ENCODE measurements at regions not wholly inside any gene's neighbourhood (a gene's known extent, or its start where the extent isn't known, plus 50 kb on each side); places are given as distances from the start of the nearest gene placed in this dataset.

DNA sequence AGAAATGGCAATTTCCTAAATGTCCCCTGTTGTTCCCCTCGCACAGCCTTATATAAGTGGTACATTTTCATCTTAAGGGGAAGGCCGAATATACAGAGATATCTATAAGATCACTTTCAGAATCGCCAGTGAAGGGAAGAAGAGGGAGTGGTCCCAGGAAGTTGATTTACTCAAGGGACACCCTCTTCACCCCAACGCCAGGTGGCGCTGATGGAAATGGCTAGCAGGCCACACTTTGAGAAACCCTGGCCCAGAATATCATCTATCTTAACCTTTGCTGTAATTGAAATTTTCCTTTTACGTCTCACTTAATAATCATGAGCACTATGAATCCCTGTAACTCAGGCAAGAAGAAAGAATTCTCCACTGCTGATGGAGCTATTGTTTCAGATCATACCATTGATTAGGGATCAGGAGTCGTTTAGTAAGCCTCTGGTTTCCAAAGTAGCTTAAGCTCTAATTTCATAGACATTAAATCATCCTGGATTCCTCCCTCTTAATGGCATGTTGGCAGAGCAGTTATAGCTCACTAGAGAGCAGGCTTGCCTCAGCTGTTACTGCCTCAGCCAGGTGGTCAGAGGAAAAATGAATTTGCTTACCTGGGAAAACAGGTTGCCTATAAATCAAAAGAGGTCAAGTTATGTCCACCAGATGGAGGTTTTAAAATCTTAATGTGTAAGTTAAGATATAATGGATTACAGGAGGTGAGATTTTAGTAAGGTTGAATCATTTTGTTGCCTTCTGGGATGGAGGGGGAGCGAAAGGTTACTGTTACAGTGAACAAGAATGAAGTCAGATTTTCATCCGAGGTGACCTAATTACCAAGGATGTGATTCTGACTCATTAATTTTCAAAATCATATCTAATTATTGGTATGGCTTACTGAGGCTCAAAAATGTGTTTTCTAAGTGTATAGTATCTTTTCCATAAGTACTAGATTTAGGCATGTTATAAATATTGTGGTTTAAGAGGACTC lies 941.2 kb upstream of the TENM3 start:
- DNase-seq (ENCODE audit: low spot score), result peak; percentile 43
- no peaks in the 10 kb centered on the region for H3K27me3 ChIP-seq (ENCODE audit: insufficient read depth, poor library complexity, severe bottlenecking)
- no peak overlapping the region for H3K27ac ChIP-seq (ENCODE audit: poor library complexity, severe bottlenecking)
- H3K4me3 ChIP-seq (ENCODE audit: severe bottlenecking), result no peak overlapping the region
- no peaks in the 10 kb centered on the region for H3K9me3 ChIP-seq (ENCODE audit: severe bottlenecking)
- TF ChIP-seq, protein P1, sequence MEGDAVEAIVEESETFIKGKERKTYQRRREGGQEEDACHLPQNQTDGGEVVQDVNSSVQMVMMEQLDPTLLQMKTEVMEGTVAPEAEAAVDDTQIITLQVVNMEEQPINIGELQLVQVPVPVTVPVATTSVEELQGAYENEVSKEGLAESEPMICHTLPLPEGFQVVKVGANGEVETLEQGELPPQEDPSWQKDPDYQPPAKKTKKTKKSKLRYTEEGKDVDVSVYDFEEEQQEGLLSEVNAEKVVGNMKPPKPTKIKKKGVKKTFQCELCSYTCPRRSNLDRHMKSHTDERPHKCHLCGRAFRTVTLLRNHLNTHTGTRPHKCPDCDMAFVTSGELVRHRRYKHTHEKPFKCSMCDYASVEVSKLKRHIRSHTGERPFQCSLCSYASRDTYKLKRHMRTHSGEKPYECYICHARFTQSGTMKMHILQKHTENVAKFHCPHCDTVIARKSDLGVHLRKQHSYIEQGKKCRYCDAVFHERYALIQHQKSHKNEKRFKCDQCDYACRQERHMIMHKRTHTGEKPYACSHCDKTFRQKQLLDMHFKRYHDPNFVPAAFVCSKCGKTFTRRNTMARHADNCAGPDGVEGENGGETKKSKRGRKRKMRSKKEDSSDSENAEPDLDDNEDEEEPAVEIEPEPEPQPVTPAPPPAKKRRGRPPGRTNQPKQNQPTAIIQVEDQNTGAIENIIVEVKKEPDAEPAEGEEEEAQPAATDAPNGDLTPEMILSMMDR (IDR thresholded peaks at IDR 0.05; ENCODE audit: poor library complexity, severe bottlenecking), result peak; percentile 74
- ATAC-seq (ENCODE audit: low read depth), result peak; percentile 70
- no peaks in the 10 kb centered on the region for H3K4me1 ChIP-seq (ENCODE audit: insufficient read depth, poor library complexity, severe bottlenecking)
- H3K36me3 ChIP-seq (ENCODE audit: low read depth), result no peaks in the 10 kb centered on the region

DNA sequence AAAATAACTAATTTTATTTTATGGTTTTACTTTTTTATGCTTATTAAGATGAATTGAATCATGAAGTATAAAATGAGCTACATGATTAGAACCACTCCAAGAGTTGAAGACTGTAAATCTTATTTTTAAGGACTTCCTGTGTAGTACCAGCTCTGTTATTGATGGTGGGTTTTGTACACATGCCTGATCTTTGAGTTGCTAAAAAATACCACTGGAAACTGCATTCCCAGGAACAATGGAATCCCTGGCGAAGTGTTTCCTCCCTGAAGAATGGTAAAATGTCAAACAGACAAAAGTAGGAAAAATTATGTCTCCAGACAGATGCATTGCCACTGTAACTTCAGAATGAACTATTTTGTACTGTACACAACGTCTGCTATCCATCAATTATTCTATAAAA lies 935.4 kb upstream of the TENM3 start:
- ATAC-seq (ENCODE audit: low read depth) (no peak), DNase-seq (ENCODE audit: low spot score) (no peak)
- Histone ChIP-seq H3K27me3 (ENCODE audit: insufficient read depth, poor library complexity, severe bottlenecking) (no peaks in the 10 kb centered on the region), H3K27ac (ENCODE audit: poor library complexity, severe bottlenecking) (no peak overlapping the region), H3K9me3 (ENCODE audit: severe bottlenecking) (no peaks in the 10 kb centered on the region), H3K36me3 (ENCODE audit: low read depth) (no peaks in the 10 kb centered on the region), H3K4me1 (ENCODE audit: insufficient read depth, poor library complexity, severe bottlenecking) (no peaks in the 10 kb centered on the region), H3K4me3 (ENCODE audit: severe bottlenecking) (no peak overlapping the region)
- TF ChIP-seq, protein P1 (IDR thresholded peaks at IDR 0.05; ENCODE audit: poor library complexity, severe bottlenecking), result no peak

DNA sequence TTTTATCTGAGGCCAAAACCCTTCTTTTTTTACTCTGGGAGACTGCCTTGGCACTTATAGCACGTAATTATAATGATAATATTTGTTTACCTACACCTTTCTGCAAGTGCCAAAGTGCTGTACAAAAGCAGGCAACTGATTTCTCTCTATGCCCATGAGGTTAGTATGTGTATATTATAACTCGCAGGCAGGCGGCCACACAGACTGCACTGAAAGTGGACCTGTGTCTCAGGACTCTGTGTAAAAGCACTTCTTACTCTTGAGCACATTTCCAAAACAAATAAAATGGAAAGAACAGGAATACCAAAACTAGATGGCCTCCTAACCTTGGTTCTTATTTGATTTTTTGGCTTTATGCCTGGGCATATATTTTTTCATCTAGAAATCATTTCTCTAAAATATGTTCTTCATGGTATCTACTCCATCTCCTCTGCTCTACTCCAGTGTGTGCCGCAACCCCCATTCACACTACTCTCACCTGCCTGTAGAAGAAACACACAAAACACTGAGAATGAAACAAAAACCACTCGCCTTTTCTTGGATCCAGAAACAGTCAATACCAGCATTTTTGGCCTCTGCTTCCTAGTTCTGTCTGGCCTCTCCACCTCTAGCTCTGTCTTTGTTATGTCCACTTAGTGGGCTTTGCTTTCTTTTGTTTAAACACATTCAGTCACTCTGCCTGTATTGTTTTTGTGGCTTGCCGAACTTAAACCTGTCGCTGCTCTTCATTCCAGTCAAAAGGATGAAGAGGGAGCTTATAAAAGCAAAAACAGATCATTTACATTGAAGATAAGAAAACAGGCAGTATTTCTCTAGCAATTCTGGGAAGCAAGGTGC lies 934.5 kb upstream of the TENM3 start:
- no peak overlapping the region for H3K27ac ChIP-seq (ENCODE audit: poor library complexity, severe bottlenecking)
- DNase-seq (ENCODE audit: low spot score) (no peak), ATAC-seq (ENCODE audit: low read depth) (no peak)
- no peak overlapping the region for H3K4me3 ChIP-seq (ENCODE audit: severe bottlenecking)
- no peaks in the 10 kb centered on the region for H3K9me3 ChIP-seq (ENCODE audit: severe bottlenecking)
- H3K4me1 ChIP-seq (ENCODE audit: insufficient read depth, poor library complexity, severe bottlenecking), result no peaks in the 10 kb centered on the region
- H3K27me3 ChIP-seq (ENCODE audit: insufficient read depth, poor library complexity, severe bottlenecking), result no peaks in the 10 kb centered on the region
- TF ChIP-seq, protein P1 (IDR thresholded peaks at IDR 0.05; ENCODE audit: poor library complexity, severe bottlenecking), result no peak
- no peaks in the 10 kb centered on the region for H3K36me3 ChIP-seq (ENCODE audit: low read depth)

DNA sequence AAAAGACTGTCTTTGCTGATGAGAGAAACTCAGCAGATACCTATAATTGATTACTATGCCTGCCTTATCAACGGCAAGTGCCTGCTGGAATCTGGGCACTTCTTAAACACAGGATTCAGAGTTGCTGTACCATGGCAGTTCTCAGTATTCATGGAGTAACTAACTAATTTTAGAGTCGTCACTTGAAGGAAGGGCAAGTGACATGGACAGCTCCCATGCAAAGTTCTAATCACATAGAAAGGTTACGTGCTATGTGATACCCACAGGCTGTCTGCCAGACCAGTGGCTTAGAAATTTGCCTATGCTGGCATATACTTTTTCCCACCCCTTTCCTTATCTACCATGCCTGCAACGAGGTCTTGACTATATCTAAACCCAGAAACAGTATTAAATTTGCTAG lies 931.1 kb upstream of the TENM3 start:
- Histone ChIP-seq H3K4me3 (ENCODE audit: severe bottlenecking) (no peak overlapping the region), H3K9me3 (ENCODE audit: severe bottlenecking) (no peaks in the 10 kb centered on the region), H3K27me3 (ENCODE audit: insufficient read depth, poor library complexity, severe bottlenecking) (no peaks in the 10 kb centered on the region), H3K4me1 (ENCODE audit: insufficient read depth, poor library complexity, severe bottlenecking) (no peaks in the 10 kb centered on the region), H3K27ac (ENCODE audit: poor library complexity, severe bottlenecking) (no peak overlapping the region), H3K36me3 (ENCODE audit: low read depth) (no peaks in the 10 kb centered on the region)
- DNase-seq (ENCODE audit: low spot score), result no peak
- TF ChIP-seq, protein P1 (IDR thresholded peaks at IDR 0.05; ENCODE audit: poor library complexity, severe bottlenecking), result no peak
- no peak for ATAC-seq (ENCODE audit: low read depth)

Measured in RWPE2 (cell line).